Glomerular endothelial cell (primary cell): ENCODE measurements at regions not wholly inside any gene's neighbourhood (a gene's known extent, or its start where the extent isn't known, plus 50 kb on each side); places are given as distances from the start of the nearest gene placed in this dataset.
"Not testable (repeated sequence)": the region's sequence is repeated elsewhere in the genome, so short reads cannot be mapped to it uniquely, and the experiment has no call there.

Experiments
- DNase-seq: peaks from one replicate; pipeline ENCODE4 v3.0.0-alpha.2; 2011; ENCODE audit warnings: low read depth, low spot score; ENCODE audit errors: extremely low read depth

DNA sequence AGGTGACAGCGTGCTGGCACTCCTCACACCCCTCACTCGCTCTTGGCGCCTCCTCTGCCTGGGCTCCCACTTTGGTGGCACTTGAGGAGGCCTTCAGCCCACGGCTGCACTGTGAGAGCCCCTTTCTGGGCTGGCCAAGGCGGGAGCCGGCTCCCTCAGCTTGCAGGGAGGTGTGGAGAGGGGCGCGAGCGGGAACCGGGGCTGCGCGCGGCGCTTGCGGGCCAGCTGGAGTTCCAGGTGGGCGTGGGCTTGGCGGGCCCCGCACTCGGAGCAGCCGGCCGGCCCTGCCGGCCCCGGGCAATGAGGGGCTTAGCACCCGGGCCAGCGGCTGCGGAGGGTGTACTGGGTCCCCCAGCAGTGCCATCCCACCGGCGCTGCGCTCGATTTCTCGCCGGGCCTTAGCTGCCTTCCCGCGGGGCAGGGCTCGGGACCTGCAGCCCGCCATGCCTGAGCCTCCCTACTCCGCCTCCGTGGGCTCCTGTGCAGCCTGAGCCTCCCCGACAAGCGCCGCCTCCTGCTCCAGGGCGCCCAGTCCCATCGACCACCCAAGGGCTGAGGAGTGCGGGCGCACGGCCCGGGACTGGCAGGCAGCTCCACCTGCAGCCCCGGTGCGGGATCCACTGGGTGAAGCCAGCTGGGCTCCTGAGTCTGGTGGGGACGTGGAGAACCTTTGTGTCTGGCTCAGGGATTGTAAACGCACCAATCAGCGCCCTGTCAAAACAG lies 247.7 kb upstream of the SLIT2 start:
- DNase-seq = not testable (repeated sequence)

DNA sequence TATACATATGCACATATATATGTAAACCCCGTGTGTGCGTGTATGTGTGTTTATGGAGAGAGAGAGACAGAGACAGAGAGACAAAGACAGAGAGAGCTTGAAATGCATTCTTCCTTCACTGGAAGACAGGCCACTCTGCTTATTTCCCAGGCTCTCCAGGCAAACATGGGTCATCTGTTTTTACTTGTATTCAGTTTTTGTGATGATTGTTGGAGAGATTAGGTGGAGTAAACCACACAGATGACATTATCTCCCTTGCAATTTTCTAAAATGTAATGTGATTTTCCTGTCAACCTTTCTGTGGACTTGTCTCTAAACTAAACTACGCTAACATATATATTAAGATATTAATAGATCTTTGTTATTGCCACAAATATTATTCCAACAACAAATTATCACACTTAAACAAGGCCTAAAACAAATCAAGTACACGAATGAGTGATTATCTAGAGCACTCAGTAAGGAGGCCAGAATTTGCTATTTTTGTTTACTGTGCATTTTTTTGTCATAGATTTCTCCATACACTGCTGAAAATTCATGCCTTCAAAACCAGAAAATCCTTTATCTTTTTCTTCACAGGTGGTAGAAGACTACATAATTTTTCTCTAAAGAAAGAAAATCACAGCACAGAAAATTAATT lies 251.8 kb upstream of the SLIT2 start:
- DNase-seq = no peak

DNA sequence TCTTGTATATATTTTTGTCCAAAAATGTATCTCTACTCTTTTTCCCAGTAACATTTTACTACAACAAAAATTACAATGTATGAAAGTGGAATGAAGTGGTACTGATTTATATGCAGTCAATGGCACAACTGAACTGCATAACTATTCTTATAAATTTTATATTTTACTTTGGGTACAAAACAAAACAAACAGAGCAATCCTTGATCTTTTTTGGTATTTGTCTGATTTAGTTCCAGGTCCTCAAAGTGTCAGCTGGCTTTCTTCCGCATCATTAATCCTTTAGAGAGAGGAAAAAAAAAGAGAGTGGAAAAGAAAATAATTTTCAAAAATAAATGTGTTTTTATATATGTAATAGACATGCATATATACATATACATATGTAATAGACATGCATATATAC lies 252.4 kb upstream of the SLIT2 start:
- DNase-seq = no peak

GRCh38 chr4:19993242-19993641 lies 258.5 kb upstream of the SLIT2 start:
- DNase-seq = no peak

DNA sequence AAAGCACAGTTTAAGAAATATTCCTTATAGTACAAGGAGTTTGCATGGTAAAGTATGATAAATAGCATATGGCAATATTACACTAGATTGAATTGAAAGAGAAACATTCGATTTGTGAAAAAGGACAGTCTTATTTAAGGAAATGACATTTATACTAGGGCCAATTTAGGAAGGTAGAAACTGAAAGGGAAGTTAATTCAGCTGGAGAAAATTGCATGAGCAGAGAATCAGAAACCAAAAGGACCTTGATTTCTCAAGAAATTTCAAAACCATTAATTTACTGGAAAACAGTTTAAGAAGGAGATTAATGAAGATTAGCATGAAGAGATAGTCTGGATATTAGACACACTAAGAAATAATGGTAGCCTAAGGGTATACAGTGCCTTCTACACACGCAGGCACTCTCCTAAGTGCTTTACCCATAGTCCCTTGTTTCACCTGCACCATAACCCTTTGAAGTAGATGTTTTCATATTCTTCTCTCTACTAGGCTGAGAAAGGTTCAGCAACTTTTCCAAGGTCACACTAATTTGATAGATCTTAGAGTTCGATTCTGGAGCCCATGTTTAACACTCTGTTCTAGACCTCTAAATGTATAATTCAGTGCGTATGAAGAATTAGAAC lies 259.1 kb upstream of the SLIT2 start:
- no peak for DNase-seq

DNA sequence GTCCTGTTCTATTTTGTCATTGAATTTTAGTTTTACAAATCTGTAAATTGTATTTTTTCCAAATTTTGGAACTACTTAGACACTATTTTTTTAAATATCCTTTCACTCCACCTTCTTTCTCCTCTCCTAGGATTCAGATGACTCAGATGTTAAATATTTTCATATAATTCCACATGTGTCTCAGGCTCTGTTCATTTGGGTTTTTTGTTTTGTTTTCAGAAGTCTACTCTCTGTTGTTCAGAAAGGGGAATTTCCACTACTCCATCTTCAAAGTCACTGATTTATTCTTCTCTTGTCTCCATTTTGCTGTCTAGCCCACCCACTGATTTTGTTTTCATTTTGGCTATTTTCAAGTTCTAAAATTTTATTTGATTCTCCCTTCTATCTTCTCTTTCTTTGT lies 264.0 kb upstream of the SLIT2 start:
- no peak for DNase-seq

DNA sequence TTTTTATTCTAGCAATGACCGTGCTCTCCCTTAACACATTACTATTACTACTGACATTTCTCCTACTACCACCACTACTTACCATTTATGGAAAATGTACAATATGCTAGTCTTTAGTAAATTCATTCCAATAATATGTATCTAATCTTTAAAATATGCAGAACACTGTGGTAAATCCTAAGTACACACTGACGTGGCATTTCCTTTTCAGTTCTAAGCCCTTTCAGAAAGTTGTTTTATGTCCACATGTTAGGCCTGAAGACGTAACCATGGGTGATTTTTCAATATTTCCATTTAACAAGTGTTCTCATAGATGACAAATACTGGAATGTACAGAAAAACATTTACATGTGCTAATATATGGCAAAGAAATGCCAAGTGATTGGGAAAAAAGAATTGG lies 268.6 kb upstream of the SLIT2 start:
- DNase-seq = peak; percentile 93

- DNase-seq = peak; percentile 73
Observed at GRCh38 chr4:19982556-19982955, 269.1 kb upstream of the SLIT2 start.

- DNase-seq = no peak
Observed at GRCh38 chr4:19971829-19972228, 279.9 kb upstream of the SLIT2 start.

- no peak for DNase-seq
Observed at GRCh38 chr4:19969492-19969891, 282.2 kb upstream of the SLIT2 start.

DNA sequence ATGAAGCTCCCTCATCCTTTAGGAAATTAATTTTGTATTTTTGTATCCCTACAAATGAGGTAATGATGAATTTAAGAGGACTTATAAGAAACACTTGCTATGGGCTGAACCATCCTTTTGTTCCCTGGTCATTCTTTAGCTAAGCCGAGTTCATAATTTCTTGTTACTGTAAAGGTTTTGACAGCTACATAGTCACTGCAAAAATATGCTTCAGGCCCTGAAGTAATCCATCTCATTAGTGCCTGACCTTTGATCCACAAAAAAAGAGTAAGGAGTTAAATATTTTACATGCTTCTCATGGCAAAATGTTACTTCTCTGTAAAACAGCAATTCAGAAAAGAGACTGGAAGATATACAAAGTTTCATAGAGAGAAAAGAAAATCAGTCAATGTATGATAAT lies 290.6 kb upstream of the SLIT2 start:
- no peak for DNase-seq

- no peak for DNase-seq
Observed at GRCh38 chr4:19958848-19959247, 292.9 kb upstream of the SLIT2 start.

- no peak for DNase-seq
Observed at GRCh38 chr4:19947349-19947748, 304.4 kb upstream of the SLIT2 start.

DNA sequence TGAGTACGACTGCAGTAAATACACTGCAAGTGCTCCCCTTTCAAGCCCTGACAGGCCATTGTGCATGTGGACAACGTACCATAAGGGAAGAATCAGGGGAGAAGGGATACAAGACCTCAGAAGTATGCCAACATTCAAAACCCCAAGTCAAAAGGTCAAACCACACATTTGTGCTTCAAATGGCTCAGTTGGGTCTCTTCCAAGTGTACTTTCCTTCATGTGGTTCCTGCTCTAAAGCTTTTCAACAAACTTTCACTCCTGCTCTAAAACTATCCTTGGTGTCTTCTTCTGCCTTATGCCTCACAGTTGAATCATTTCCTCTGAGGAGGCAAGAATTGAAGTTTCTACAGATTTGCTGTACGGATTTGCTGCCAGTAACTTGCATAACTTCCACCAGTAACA lies 305.7 kb upstream of the SLIT2 start:
- peak; percentile 94 for DNase-seq

- DNase-seq = peak; percentile 60
Observed at GRCh38 chr4:19945501-19945900, 306.2 kb upstream of the SLIT2 start.

DNA sequence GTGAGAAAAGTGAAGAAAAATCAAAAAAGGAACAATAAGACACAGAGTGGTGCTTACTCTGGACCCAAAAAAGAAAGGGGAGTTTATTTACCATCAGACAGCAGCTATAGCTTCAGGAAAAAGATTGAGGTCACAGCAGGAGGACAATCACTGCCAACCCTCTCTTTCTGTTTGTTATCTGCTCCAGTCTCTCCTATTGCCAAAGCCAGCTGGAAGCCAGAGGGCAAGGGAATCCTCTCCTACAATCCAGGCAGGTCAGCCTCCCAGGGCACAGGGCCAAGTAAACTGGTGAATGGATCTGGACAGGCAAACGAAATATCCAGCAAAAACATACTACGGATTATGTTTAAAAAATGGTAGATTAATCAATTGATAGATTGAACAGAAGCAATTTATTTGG lies 306.9 kb upstream of the SLIT2 start:
- DNase-seq = no peak

- DNase-seq = no peak
Observed at GRCh38 chr4:19944251-19944650, 307.5 kb upstream of the SLIT2 start.

- DNase-seq = no peak
Observed at GRCh38 chr4:19941434-19941833, 310.3 kb upstream of the SLIT2 start.

DNA sequence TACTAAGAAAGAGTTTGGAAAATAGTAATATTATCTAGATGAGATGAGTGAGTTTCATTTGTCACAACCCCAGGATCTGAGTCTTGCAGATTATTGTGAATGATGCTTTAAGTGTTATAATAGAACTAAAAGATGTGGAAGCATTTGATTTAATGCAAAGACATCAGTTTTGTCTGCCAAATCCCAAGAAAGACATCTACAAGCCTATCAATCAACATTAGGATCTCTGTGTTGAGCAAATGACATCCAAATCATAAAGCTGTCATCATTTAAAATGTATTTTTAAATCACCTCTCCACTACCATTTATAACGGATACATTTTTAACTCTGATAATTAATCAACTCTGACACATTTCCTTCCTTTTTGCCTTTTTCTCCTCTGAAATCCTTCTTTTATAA lies 310.8 kb upstream of the SLIT2 start:
- DNase-seq = no peak

DNA sequence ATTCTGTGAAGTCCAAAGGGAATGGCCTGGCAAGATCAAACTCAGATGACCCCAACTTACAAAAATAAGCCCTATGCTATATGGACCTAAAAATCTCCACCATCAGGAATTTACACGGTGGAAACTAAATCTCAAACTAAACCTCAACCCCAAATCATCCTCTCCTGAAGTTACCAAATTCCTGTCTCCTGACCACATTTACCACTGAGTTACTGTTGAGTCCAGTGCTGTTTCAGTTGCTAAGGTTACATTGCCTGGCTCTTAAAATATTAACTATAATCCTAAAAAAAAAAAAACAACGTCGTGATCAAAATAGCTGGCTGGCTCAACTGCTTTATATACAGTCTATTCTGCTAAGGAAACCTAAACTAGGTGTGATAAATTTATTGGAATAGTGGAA lies 315.2 kb upstream of the SLIT2 start:
- DNase-seq = no peak

GRCh38 chr4:19930742-19931141 lies 321.0 kb upstream of the SLIT2 start:
- no peak for DNase-seq

GRCh38 chr4:19927381-19927780 lies 324.3 kb upstream of the SLIT2 start:
- no peak for DNase-seq
